ENCODE measurements at regions not wholly inside any gene's neighbourhood (a gene's known extent, or its start where the extent isn't known, plus 50 kb on each side); places are given as distances from the start of the nearest gene placed in this dataset.

- H3K27ac ChIP-seq (ENCODE audit: low read depth, low read length) = no peak overlapping the region
- no peaks in the 10 kb centered on the region for H3K79me2 ChIP-seq (ENCODE audit: insufficient read depth, low read length)
- no peaks in the 10 kb centered on the region for H3K4me1 ChIP-seq (ENCODE audit: insufficient read depth, low read length)
- H3K4me3 ChIP-seq (ENCODE audit: insufficient read depth, low read length) = no peak overlapping the region
- H3K36me3 ChIP-seq (ENCODE audit: insufficient read depth, low read length) = no peaks in the 10 kb centered on the region
- no peak overlapping the region for H2AFZ ChIP-seq (ENCODE audit: low read length)
- H3K9me3 ChIP-seq (ENCODE audit: low read depth, low read length) = no peaks in the 10 kb centered on the region
- TF ChIP-seq CTCF (IDR thresholded peaks at IDR 0.05; ENCODE audit: extremely low read depth, low read depth, low read length) = no peak
- no peaks in the 10 kb centered on the region for H4K20me1 ChIP-seq (ENCODE audit: insufficient read depth, low read length)
- peaks cover 5% of the 10 kb centered on the region for H3K27me3 ChIP-seq (ENCODE audit: insufficient read depth, low read length)
- no peak overlapping the region for H3K4me2 ChIP-seq (ENCODE audit: insufficient read depth, low read length)
- no peak for DNase-seq (ENCODE audit: insufficient read length, low spot score, missing footprints)
Observed at GRCh38 chr21:38202811-38203210, 54.0 kb upstream of the KCNJ15 start.

GRCh38 chr21:38203229-38203628 lies 53.6 kb upstream of the KCNJ15 start:
- H3K4me2 ChIP-seq (ENCODE audit: insufficient read depth, low read length) = no peak overlapping the region
- no peaks in the 10 kb centered on the region for H3K4me1 ChIP-seq (ENCODE audit: insufficient read depth, low read length)
- no peak for TF ChIP-seq CTCF (IDR thresholded peaks at IDR 0.05; ENCODE audit: extremely low read depth, low read depth, low read length)
- H2AFZ ChIP-seq (ENCODE audit: low read length) = peak overlapping the region; percentile 29
- H3K36me3 ChIP-seq (ENCODE audit: insufficient read depth, low read length) = no peaks in the 10 kb centered on the region
- H3K27ac ChIP-seq (ENCODE audit: low read depth, low read length) = no peak overlapping the region
- H4K20me1 ChIP-seq (ENCODE audit: insufficient read depth, low read length) = no peaks in the 10 kb centered on the region
- H3K27me3 ChIP-seq (ENCODE audit: insufficient read depth, low read length) = peaks cover 9% of the 10 kb centered on the region
- DNase-seq (ENCODE audit: insufficient read length, low spot score, missing footprints) = no peak
- no peak overlapping the region for H3K4me3 ChIP-seq (ENCODE audit: insufficient read depth, low read length)
- H3K79me2 ChIP-seq (ENCODE audit: insufficient read depth, low read length) = no peaks in the 10 kb centered on the region
- H3K9me3 ChIP-seq (ENCODE audit: low read depth, low read length) = no peaks in the 10 kb centered on the region

- Histone ChIP-seq H3K79me2 (ENCODE audit: insufficient read depth, low read length) (no peaks in the 10 kb centered on the region), H3K36me3 (ENCODE audit: insufficient read depth, low read length) (no peaks in the 10 kb centered on the region), H2AFZ (ENCODE audit: low read length) (no peak overlapping the region), H4K20me1 (ENCODE audit: insufficient read depth, low read length) (no peaks in the 10 kb centered on the region), H3K27me3 (ENCODE audit: insufficient read depth, low read length) (peaks cover 12% of the 10 kb centered on the region), H3K27ac (ENCODE audit: low read depth, low read length) (no peak overlapping the region), H3K4me2 (ENCODE audit: insufficient read depth, low read length) (no peak overlapping the region), H3K4me3 (ENCODE audit: insufficient read depth, low read length) (no peak overlapping the region), H3K9me3 (ENCODE audit: low read depth, low read length) (no peaks in the 10 kb centered on the region), H3K4me1 (ENCODE audit: insufficient read depth, low read length) (no peaks in the 10 kb centered on the region)
- no peak for TF ChIP-seq CTCF (IDR thresholded peaks at IDR 0.05; ENCODE audit: extremely low read depth, low read depth, low read length)
- DNase-seq (ENCODE audit: insufficient read length, low spot score, missing footprints) = no peak
Observed at GRCh38 chr21:38205940-38206339, 50.9 kb upstream of the KCNJ15 start.

- Histone ChIP-seq H3K27me3 (ENCODE audit: insufficient read depth, low read length) (peaks cover 12% of the 10 kb centered on the region), H3K4me2 (ENCODE audit: insufficient read depth, low read length) (no peak overlapping the region), H3K4me1 (ENCODE audit: insufficient read depth, low read length) (no peaks in the 10 kb centered on the region), H3K27ac (ENCODE audit: low read depth, low read length) (no peak overlapping the region), H3K4me3 (ENCODE audit: insufficient read depth, low read length) (no peak overlapping the region), H2AFZ (ENCODE audit: low read length) (no peak overlapping the region), H3K36me3 (ENCODE audit: insufficient read depth, low read length) (no peaks in the 10 kb centered on the region), H3K79me2 (ENCODE audit: insufficient read depth, low read length) (no peaks in the 10 kb centered on the region), H4K20me1 (ENCODE audit: insufficient read depth, low read length) (no peaks in the 10 kb centered on the region), H3K9me3 (ENCODE audit: low read depth, low read length) (no peaks in the 10 kb centered on the region)
- no peak for TF ChIP-seq CTCF (IDR thresholded peaks at IDR 0.05; ENCODE audit: extremely low read depth, low read depth, low read length)
- DNase-seq (ENCODE audit: insufficient read length, low spot score, missing footprints) = no peak
Observed at GRCh38 chr21:38206646-38207045, 50.1 kb upstream of the KCNJ15 start.
